Naive thymus-derived CD8-positive, alpha-beta T cell (primary cell): ENCODE measurements at regions not wholly inside any gene's neighbourhood (a gene's known extent, or its start where the extent isn't known, plus 50 kb on each side); places are given as distances from the start of the nearest gene placed in this dataset.
A peak's percentile ranks its signal among the peaks of the same experiment; 100 is the strongest.
"Not testable (repeated sequence)": the region's sequence is repeated elsewhere in the genome, so short reads cannot be mapped to it uniquely, and the experiment has no call there.

Source experiments
- ATAC-seq, 2 donors: fragments of 150-1000 bp; cut with Tn5 transposase in 1 of 2; sonication (Bioruptor Pico), chemical (Tn5 transposase) in 1 of 2; 1 replicate in 1 of 2; 2 replicates in 1 of 2; pipeline ENCODE4 v1.10.0; 2021; ENCODE audit warnings: mild to moderate bottlenecking in 2 of 2, moderate library complexity in 2 of 2
- POLR2A ChIA-PET: fragments of 350-600 bp; sonication (Branson Sonifier 250); formaldehyde crosslinking; loops from one replicate; lab custom pipeline; 2021; ENCODE audit warnings: antibody characterized with exemption; lab: Charles Lee
- DNase-seq, 10 donors: peaks; one replicate each; pipeline versions ENCODE4 v3.0.0 to v3.0.0-alpha.2; 2020 to 2022
- H3K27ac Mint-ChIP-seq, 10 donors: one replicate each; pipeline ENCODE4 v1.8.0; 2020 to 2022; ENCODE audit warnings: mild to moderate bottlenecking in 10 of 10, mixed read lengths in 10 of 10, moderate library complexity in 4 of 10, inconsistent platforms in 1 of 10
- H3K27me3 Mint-ChIP-seq, 5 donors: one replicate each; pipeline ENCODE4 v1.8.0; 2021 to 2022; ENCODE audit warnings: mixed read lengths in 5 of 5
- H3K36me3 Mint-ChIP-seq, 3 donors: one replicate each; pipeline ENCODE4 v1.8.0; 2020 to 2022; ENCODE audit warnings: mixed read lengths in 3 of 3, mild to moderate bottlenecking in 2 of 3, inconsistent platforms in 1 of 3
- H3K4me1 Mint-ChIP-seq, 4 donors: one replicate each; pipeline ENCODE4 v1.8.0; 2021 to 2022; ENCODE audit warnings: mixed read lengths in 4 of 4
- H3K4me3 Mint-ChIP-seq, 10 donors: one replicate each; pipeline ENCODE4 v1.8.0; 2020 to 2022; ENCODE audit warnings: mild to moderate bottlenecking in 10 of 10, mixed read lengths in 10 of 10, moderate library complexity in 6 of 10, inconsistent platforms in 1 of 10
- H3K9me3 Mint-ChIP-seq, 9 donors: one replicate each; pipeline ENCODE4 v1.8.0; 2020 to 2022; ENCODE audit warnings: mixed read lengths in 9 of 9, mild to moderate bottlenecking in 3 of 9, inconsistent platforms in 1 of 9, moderate library complexity in 1 of 9

DNA sequence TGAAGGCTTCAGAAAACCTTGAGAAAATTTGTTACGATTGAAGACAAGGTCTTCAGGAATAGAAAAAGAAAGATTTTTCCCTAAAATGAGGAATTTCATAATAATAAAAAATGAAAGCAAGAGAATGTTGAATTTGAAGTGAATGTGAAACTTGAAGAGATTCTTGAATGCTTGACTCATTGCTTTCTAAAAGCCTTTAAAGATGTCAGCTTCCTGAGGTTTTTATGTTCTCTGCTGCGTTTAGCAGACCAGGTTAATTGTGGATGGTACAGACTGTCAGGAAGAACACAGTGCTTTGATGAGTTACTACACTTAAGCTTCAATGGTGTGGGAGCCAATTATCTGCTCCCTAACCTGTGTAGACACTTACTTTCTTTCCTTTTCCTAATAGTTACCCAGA is 96.3 kb upstream of the FNDC3A start:
- H3K36me3 Mint-ChIP-seq: no peaks in the 10 kb centered on the region
- H3K4me1 Mint-ChIP-seq: peaks cover 2 to 5% (median 3%) of the 10 kb centered on the region in 4 donors
- H3K9me3 Mint-ChIP-seq: no peaks in the 10 kb centered on the region
- POLR2A ChIA-PET: interaction anchor here (0.6 kb wide), 1 partner anchor 212 kb away, joined by 3 read pairs; no protein-coding TSS in a partner anchor
- no peak for ATAC-seq
- peaks cover 0 to 9% (median 4%) of the 10 kb centered on the region in 5 donors for H3K27me3 Mint-ChIP-seq
- H3K4me3 Mint-ChIP-seq: no peak overlapping the region
- H3K27ac Mint-ChIP-seq: peak overlapping the region in 1 of 10 donors; percentile 35
- DNase-seq: no peak

DNA sequence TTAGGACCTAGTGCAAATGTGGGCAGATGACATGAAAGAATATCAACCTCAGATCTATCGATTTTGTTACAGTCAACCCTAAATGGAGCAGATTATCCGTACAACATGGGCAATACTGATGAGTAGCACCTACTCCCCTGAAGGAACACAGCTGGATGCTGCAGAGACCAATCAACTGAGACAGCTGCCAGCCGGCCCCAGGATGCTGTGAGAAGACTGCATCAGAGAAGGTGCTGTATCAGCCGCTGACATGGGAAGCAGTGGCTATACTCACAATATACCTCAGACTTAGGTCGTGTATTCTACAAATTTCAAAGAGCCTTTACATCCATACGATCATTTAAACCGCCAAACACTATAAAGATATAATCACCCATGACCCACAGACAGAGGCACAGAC is 95.9 kb upstream of the FNDC3A start:
- Mint-ChIP-seq H3K4me1 (peaks cover 2 to 8% (median 6%) of the 10 kb centered on the region in 4 donors), H3K4me3 (no peak overlapping the region), H3K27me3 (peaks cover 0 to 9% (median 4%) of the 10 kb centered on the region in 5 donors), H3K27ac (no peak overlapping the region), H3K9me3 (no peaks in the 10 kb centered on the region), H3K36me3 (no peaks in the 10 kb centered on the region)
- ATAC-seq (no peak), DNase-seq (no peak)
- POLR2A ChIA-PET: no interaction called here

DNA sequence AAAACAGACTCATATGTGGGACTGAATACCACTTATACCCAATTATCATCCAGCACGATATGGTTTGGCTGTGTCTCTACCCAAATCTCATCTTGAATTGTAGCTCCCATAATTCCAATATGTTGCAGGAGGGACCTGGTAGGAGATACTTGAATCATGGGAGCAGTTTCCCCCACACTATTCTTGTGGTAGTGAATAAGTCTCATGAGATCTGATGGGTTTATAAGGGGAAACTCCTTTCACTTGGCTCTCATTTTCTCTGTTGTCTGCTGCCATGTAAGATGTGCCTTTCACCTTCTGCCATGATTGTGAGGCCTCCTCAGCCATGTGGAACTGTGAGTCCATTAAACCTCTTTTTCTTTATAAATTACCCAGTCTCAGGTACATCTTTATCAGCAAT is 91.9 kb upstream of the FNDC3A start:
- H3K27me3 Mint-ChIP-seq, POLR2A ChIA-PET, H3K4me3 Mint-ChIP-seq, H3K27ac Mint-ChIP-seq, H3K36me3 Mint-ChIP-seq, H3K9me3 Mint-ChIP-seq, DNase-seq, ATAC-seq: not testable (repeated sequence)
- peaks cover 5 to 13% (median 8%) of the 10 kb centered on the region in 4 donors for H3K4me1 Mint-ChIP-seq

DNA sequence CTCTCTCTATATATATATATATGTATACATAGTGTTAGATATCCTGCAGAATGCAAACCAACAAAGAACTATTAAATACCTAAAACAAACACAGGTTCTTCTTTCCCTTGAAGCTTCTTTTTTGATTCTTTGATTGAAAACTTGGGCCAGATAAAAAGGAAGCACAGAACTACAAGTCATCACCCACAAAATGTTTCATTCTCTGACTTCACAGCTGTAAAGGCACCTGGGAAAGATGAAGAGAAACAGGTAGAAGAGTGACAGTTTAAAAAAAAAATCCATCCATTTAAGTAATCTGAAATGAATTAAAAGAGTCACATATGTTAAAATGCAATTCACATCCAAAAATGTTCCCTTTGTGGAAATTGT is 90.7 kb upstream of the FNDC3A start:
- Mint-ChIP-seq H3K9me3 (no peaks in the 10 kb centered on the region), H3K27ac (peak overlapping the region in 1 of 10 donors; percentile 57), H3K27me3 (no peaks in the 10 kb centered on the region), H3K36me3 (no peaks in the 10 kb centered on the region), H3K4me1 (peaks cover 5 to 13% (median 6%) of the 10 kb centered on the region in 4 donors), H3K4me3 (peak overlapping the region in 2 of 10 donors; percentile 3 to 55)
- ATAC-seq (no peak), DNase-seq (no peak)
- POLR2A ChIA-PET: interaction anchor here (0.6 kb wide), 1 partner anchor 883 kb away, joined by 3 read pairs; no protein-coding TSS in a partner anchor

DNA sequence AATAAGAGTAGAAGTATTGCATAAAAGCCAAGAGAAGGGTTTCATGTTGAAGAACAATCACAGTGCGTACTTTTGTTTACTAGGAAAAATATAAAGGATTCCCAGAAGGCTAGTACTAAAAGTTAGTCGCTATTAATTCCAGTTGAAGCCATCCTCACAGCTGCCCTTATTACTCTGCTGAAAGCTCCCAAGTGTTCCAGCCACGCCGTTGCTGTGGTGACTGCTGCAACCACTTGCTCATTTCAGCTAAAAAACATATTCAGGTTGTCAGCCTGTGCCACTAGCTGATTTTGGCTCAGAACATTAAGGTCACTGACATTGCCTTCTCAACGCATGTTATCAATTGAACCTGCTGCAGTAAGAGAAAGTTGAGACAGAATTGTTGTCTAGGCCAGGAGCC is 87.1 kb upstream of the FNDC3A start:
- POLR2A ChIA-PET: no interaction called here

DNA sequence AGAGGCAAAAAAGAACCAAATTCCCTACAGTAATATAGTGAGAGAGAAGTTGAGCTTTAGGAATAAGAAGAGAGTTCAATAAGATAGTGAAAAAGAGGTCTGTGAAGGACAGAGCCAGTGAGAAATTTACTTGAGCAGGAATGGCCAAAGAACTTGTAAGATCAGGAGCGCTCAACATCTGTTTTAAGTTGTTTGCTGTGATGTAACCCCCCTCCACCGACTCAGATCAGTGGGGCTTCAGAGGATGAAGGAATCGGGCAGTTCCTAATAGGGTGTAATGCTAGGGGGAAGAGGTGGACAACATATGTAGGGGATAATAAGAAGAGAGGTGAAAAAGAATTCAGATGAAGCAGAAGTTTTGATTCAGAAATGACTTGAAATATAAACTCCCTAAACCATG is 85.3 kb upstream of the FNDC3A start:
- DNase-seq (no peak), ATAC-seq (no peak)
- Mint-ChIP-seq H3K36me3 (no peaks in the 10 kb centered on the region), H3K9me3 (no peaks in the 10 kb centered on the region), H3K4me3 (no peak overlapping the region), H3K4me1 (peaks cover 0 to 2% (median 0%) of the 10 kb centered on the region in 4 donors), H3K27me3 (no peaks in the 10 kb centered on the region), H3K27ac (no peak overlapping the region)
- POLR2A ChIA-PET: no interaction called here

More for the DNA sequence above, 87.1 kb upstream of the FNDC3A start:
- no peaks in the 10 kb centered on the region for H3K36me3 Mint-ChIP-seq
- no peak overlapping the region for H3K4me3 Mint-ChIP-seq
- H3K4me1 Mint-ChIP-seq: peaks cover 3 to 13% (median 6%) of the 10 kb centered on the region in 4 donors
- H3K9me3 Mint-ChIP-seq: no peaks in the 10 kb centered on the region
- no peaks in the 10 kb centered on the region for H3K27me3 Mint-ChIP-seq
- no peak for DNase-seq
- no peak for ATAC-seq
- H3K27ac Mint-ChIP-seq: no peak overlapping the region

DNA sequence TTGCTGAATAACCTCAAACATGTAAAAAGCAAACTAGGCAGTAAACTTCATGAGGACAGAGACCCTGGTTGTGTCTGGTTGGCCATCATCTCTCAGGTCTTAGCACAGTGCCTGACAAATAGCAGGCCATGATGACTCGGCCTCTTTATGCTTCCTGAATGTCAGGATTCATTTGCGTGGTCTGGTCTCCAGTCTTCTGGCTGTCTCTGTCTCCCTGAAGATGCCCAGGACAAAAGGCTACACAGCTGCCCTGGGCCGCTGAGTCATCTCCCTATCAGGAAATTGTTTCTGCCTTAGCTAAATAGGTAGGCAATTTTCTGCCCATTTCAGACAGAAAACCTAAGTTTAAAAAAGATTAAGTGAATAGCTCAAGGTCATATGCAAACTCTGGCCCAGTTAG is 84.1 kb upstream of the FNDC3A start:
- Mint-ChIP-seq H3K36me3 (no peaks in the 10 kb centered on the region), H3K4me1 (no peaks in the 10 kb centered on the region), H3K4me3 (no peak overlapping the region), H3K27me3 (no peaks in the 10 kb centered on the region), H3K27ac (no peak overlapping the region), H3K9me3 (no peaks in the 10 kb centered on the region)
- DNase-seq (no peak), ATAC-seq (no peak)
- POLR2A ChIA-PET: no interaction called here

DNA sequence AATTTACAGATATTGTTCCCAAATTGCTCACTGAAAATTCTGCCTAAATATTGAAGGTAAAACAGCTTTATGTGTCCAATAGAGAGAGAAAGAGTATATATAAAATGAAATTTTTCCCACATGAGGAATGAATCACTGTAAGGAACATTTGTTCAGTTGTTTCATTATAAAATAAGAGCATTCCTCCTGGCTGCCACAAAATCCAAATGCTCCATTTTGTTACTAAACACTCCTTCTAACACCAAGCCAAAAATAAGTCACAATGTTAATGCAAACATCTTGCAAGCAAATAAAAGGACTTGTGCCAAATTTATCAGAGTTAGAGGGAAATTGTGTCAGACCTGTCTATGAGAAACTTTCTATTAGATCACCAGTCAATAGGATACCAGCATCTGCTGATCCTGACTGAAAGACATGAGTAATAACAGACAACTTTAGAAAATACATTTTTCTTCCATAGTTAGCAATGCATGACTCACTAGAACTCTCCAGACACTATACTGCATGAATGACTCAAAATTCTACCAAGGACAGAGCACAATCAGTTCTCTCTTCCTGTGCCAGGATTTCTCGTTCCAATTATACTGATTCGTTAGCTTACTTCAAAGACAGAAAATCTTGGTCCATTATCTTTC is 83.5 kb upstream of the FNDC3A start:
- Mint-ChIP-seq H3K9me3 (no peaks in the 10 kb centered on the region), H3K4me1 (no peaks in the 10 kb centered on the region), H3K36me3 (no peaks in the 10 kb centered on the region), H3K4me3 (no peak overlapping the region), H3K27me3 (no peaks in the 10 kb centered on the region), H3K27ac (no peak overlapping the region)
- ATAC-seq (no peak), DNase-seq (no peak)
- POLR2A ChIA-PET: no interaction called here

DNA sequence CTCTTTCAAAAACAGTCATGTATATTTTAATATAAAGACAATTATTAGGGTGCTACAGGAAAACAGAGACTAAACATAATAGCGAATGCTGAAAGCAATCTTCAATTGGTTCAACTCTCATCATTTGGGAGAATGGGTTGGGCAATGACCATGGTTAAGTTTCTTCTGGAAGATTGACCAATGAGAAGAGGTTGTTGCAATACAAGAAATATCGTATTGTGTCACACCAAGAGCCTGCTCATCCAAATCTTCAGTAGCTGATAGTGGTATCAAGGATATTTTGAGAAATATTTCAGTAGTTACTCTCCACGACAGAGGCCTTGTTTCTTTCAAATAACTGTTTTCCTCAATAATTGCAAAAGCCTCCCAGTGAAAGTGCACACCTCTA is 83.0 kb upstream of the FNDC3A start:
- no peak for DNase-seq
- Mint-ChIP-seq H3K4me1 (no peaks in the 10 kb centered on the region), H3K27ac (no peak overlapping the region), H3K27me3 (peaks cover 0 to 4% (median under 1%) of the 10 kb centered on the region in 5 donors), H3K4me3 (no peak overlapping the region), H3K36me3 (no peaks in the 10 kb centered on the region), H3K9me3 (no peaks in the 10 kb centered on the region)
- no peak for ATAC-seq
- POLR2A ChIA-PET: no interaction called here

DNA sequence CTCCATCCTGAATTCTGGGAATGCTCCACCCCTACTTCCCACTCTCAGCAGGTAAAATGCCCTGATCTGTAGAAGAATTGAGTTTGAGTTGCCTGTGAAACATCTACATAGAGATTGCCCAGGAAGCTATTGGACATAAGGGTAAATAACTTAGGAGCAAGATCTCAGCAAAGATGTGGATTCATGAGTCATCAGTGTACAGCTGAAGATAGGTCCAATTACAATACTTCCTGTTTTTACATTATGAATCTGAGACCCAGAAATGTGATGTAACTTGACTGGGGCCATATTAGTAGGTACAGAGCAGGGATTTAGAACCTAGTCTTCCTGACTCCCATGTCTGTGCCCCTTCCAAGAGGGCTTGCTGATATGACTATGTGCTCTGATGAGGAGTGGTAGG is 79.4 kb upstream of the FNDC3A start:
- H3K36me3 Mint-ChIP-seq: no peaks in the 10 kb centered on the region
- no peak for DNase-seq
- H3K4me3 Mint-ChIP-seq: no peak overlapping the region
- POLR2A ChIA-PET: no interaction called here
- H3K9me3 Mint-ChIP-seq: peaks cover 0 to 7% (median 0%) of the 10 kb centered on the region in 9 donors
- no peak overlapping the region for H3K27ac Mint-ChIP-seq
- peaks cover 7 to 33% (median 17%) of the 10 kb centered on the region in 5 donors for H3K27me3 Mint-ChIP-seq
- ATAC-seq: no peak
- H3K4me1 Mint-ChIP-seq: no peaks in the 10 kb centered on the region

DNA sequence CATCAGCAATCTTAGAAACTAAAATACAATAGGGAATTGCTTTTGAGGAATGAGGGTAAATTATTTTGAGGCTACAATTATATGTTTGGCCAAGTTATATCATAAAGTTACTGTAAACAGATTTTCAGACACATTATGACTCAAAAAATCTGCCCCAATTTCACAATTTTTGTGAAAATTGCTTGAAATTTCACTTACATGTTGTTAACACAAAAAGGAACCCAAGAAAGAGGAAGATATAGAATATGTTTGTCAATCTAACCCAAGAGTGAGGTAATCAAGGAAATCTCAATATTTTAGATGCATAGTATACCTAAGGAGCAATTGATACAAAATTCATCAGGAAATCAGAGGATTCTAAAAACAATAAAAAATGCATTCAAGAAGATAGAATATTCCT is 73.9 kb upstream of the FNDC3A start:
- Mint-ChIP-seq H3K36me3 (no peaks in the 10 kb centered on the region), H3K27ac (peak overlapping the region in 1 of 10 donors; percentile 71), H3K4me1 (no peaks in the 10 kb centered on the region), H3K27me3 (peaks cover 11 to 33% (median 19%) of the 10 kb centered on the region in 5 donors), H3K9me3 (peaks cover 0 to 7% (median 0%) of the 10 kb centered on the region in 9 donors), H3K4me3 (no peak overlapping the region)
- DNase-seq: no peak
- POLR2A ChIA-PET: no interaction called here
- no peak for ATAC-seq

DNA sequence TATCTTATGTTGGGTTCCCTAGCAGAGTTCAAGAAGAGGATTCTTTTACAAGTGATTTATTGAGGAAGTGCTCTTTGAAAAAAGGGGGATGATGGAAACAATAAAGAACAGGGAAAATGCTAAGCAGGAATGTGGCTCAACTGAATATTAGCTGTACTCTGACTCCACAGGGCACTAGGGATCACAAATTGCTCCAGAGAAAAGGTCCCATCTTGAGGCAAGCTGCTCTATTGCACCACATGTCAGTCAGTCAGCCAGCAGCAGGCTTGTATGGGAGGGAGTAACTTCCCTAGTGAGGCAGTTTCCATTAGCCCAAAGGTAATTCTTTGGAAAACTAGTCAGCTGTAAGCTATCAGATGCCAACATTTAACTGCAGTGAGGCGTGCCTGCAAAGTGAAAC is 73.3 kb upstream of the FNDC3A start:
- POLR2A ChIA-PET: no interaction called here
- H3K4me3 Mint-ChIP-seq: no peak overlapping the region
- DNase-seq: no peak
- peaks cover 0 to 7% (median 0%) of the 10 kb centered on the region in 9 donors for H3K9me3 Mint-ChIP-seq
- peaks cover 11 to 33% (median 19%) of the 10 kb centered on the region in 5 donors for H3K27me3 Mint-ChIP-seq
- H3K27ac Mint-ChIP-seq: no peak overlapping the region
- no peaks in the 10 kb centered on the region for H3K4me1 Mint-ChIP-seq
- ATAC-seq: no peak
- no peaks in the 10 kb centered on the region for H3K36me3 Mint-ChIP-seq

DNA sequence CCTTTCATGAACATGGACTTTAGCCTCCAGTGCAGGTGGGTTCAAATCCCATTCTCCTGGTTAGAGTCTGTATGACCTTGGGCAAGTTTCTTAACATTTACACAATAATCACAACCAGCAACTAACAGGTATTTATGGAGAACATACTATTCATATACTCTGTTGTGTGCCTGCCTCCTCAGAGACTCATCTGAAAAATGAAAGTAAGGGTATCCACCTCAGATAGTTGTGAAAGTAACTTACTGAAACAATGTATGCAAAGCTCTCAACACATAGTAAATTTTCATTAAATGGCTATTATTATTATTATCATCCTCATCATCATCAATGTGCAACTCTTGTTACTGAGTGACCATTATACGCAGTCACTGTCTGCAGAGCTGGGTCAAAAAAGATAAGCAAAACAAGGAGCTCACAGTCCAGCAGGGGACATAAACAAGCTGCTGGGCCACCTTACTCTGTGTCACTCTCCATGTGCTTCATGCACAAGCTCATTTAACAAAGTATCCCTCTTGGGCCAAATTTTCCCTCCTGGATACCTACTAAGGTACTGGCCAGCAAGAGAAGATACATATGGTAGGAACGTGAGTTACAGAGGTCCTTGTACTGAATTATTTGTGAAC is 70.9 kb upstream of the FNDC3A start:
- H3K27me3 Mint-ChIP-seq: peaks cover 0 to 11% (median 8%) of the 10 kb centered on the region in 5 donors
- H3K27ac Mint-ChIP-seq: no peak overlapping the region
- no peaks in the 10 kb centered on the region for H3K9me3 Mint-ChIP-seq
- H3K4me3 Mint-ChIP-seq: no peak overlapping the region
- ATAC-seq (no peak), DNase-seq (no peak)
- H3K36me3 Mint-ChIP-seq: no peaks in the 10 kb centered on the region
- POLR2A ChIA-PET: no interaction called here
- no peaks in the 10 kb centered on the region for H3K4me1 Mint-ChIP-seq
